Heart left ventricle (tissue), 16 donors: ENCODE measurements at regions not wholly inside any gene's neighbourhood (a gene's known extent, or its start where the extent isn't known, plus 50 kb on each side); places are given as distances from the start of the nearest gene placed in this dataset.

ENCODE experiments used
- ATAC-seq, 4 donors: fragments of 200-7000 bp; cut with Tn5 transposase; one replicate each; pipeline ENCODE4 v1.9.1; 2020 to 2022; ENCODE audit warnings: moderate library complexity in 4 of 4, mild to moderate bottlenecking in 3 of 4, moderate number of reproducible peaks in 1 of 4
- DNase-seq, 5 donors: peaks; one replicate each; pipeline ENCODE4 v3.0.0-alpha.2; 2020
- H3K27ac ChIP-seq, 12 donors: fragments of 200-600 bp; sonication (generic) in 4 of 12; one replicate each; pipeline versions ENCODE4 v1.5.0 to v1.8.0; 2016 to 2022; ENCODE audit warnings: mild to moderate bottlenecking in 2 of 12
- H3K27me3 ChIP-seq, 9 donors: fragments of 200-600 bp; sonication (generic) in 2 of 9; one replicate each; pipeline versions ENCODE4 v1.5.1 to v1.8.0; 2016 to 2022; ENCODE audit warnings: mild to moderate bottlenecking in 3 of 9
- H3K36me3 ChIP-seq, 9 donors: fragments of 200-600 bp; sonication (generic) in 2 of 9; one replicate each; pipeline versions ENCODE4 v1.5.0 to v1.8.0; 2018 to 2022; ENCODE audit warnings: mild to moderate bottlenecking in 2 of 9
- H3K4me1 ChIP-seq, 12 donors: fragments of 200-600 bp; sonication (generic) in 4 of 12; one replicate each; pipeline versions ENCODE4 v1.5.0 to v1.8.0; 2016 to 2022; ENCODE audit warnings: mild to moderate bottlenecking in 3 of 12
- H3K4me3 ChIP-seq, 12 donors: fragments of 200-600 bp; sonication (generic) in 4 of 12; one replicate each; pipeline versions ENCODE4 v1.5.0 to v1.8.0; 2017 to 2022; ENCODE audit warnings: mild to moderate bottlenecking in 9 of 12, moderate library complexity in 4 of 12
- H3K9me3 ChIP-seq, 12 donors: fragments of 200-600 bp; sonication (generic) in 4 of 12; one replicate each; pipeline versions ENCODE4 v1.5.0 to v1.8.0; 2016 to 2022; ENCODE audit warnings: mild to moderate bottlenecking in 1 of 12
- POLR2A ChIP-seq, 2 donors: fragments of 450-650 bp; IDR thresholded peaks; one replicate each; pipeline ENCODE4 v1.6.1; 2017; ENCODE audit warnings: antibody characterized with exemption in 2 of 2, mild to moderate bottlenecking in 2 of 2, moderate library complexity in 2 of 2
- WGBS, 4 donors: extraction: QIAGEN DNeasy Blood & Tissue Kit in 2 of 4; methylation state at CpG; one replicate each; pipeline versions ENCODE4 v1.1.5 to v1.1.7; 2013 to 2018; 5-methylcytosine and 5-hydroxymethylcytosine counted together
- intact Hi-C, 10 donors: fragments of 100-400 bp; cut with DNase I; formaldehyde crosslinking; loops; one replicate each; pipeline versions ENCODE4 v1.11.1 to v1.14.2; 2022
- TF ChIP-seq, protein P1 (sequence below), 12 donors: fragments of 200-600 bp; sonication (generic) in 4 of 12; IDR thresholded peaks; one replicate each; pipeline versions ENCODE4 v1.5.0 to v1.8.0; 2018 to 2022; ENCODE audit warnings: antibody characterized with exemption in 12 of 12, mild to moderate bottlenecking in 5 of 12
- donor health status: ischemic (EF 13 %, LVEDD 7.1; RV severe dilation, severe dysfunction).
- donor health status: healthy with polysubstance abuse.
- donor health status: DM: no; HTN: yes; CAD: no.
- donor health status: DM: no; HTN: no; CAD: no.
- donor health status: ischemic (EF 25% LVEDD 6.9; RV normal size, moderate dysfunction).
- donor health status: ischemic (EF 25% LVEDD 5.7; RV mildly dilated, moderate dysfunction).
- donor health status: healthy.
- donor health status: DM: yes; HTN: yes; CAD: no.
- donor health status: ischemic (EF 35%, LVEDD 5.7; RV mildly dilated, moderate dysfunction).
- donor health status: nonischemic (EF 11% LVEDD 7.7; RV severe dilation, severe dysfunction).
- donor health status: DM: yes; HTN: yes; CAD: no.
- donor health status: PGD.
- donor health status: ischemic (EF 29% LVEDD 5.4; RV normal size, mild dysfunction).
- donor health status: nonischemic (EF 23%, LVEDD 6.1; RV moderate dilation, normal function).

DNA sequence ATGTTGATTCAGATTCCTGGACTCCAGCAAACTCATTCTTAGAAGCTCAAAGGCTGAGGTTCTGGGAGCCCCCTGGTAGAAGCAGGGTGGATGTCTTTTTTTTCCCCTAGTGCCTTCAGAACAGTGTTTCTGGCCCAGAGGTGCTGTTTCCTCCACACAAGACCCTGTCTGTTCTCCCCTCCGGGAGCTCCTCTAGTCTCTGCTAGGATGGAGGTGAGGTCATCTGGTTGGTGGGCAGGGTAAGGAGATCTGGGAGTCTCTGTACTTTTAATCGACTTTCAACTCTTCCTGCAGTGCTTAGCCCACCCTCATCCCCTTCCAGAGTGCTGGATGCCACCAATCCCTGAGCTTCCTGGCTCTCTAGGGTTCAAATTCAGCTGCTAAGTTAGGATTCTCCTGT lies 192.0 kb downstream of the SH3BP4 start:
- Histone ChIP-seq H3K9me3 (no peaks in the 10 kb centered on the region), H3K27ac (no peak overlapping the region), H3K36me3 (no peaks in the 10 kb centered on the region), H3K4me3 (no peak overlapping the region), H3K4me1 (no peaks in the 10 kb centered on the region), H3K27me3 (peaks cover 0 to 12% (median 0%) of the 10 kb centered on the region in 9 donors)
- DNase-seq, result no peak
- TF ChIP-seq POLR2A (IDR thresholded peaks at IDR 0.05), result no peak
- TF ChIP-seq, protein P1, sequence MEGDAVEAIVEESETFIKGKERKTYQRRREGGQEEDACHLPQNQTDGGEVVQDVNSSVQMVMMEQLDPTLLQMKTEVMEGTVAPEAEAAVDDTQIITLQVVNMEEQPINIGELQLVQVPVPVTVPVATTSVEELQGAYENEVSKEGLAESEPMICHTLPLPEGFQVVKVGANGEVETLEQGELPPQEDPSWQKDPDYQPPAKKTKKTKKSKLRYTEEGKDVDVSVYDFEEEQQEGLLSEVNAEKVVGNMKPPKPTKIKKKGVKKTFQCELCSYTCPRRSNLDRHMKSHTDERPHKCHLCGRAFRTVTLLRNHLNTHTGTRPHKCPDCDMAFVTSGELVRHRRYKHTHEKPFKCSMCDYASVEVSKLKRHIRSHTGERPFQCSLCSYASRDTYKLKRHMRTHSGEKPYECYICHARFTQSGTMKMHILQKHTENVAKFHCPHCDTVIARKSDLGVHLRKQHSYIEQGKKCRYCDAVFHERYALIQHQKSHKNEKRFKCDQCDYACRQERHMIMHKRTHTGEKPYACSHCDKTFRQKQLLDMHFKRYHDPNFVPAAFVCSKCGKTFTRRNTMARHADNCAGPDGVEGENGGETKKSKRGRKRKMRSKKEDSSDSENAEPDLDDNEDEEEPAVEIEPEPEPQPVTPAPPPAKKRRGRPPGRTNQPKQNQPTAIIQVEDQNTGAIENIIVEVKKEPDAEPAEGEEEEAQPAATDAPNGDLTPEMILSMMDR (IDR thresholded peaks at IDR 0.05), result no peak
- WGBS, 4 donors, result 51 to 62% (median 54%) methylated on average over 2 of the region's 2 CpGs
- intact Hi-C loops, result no loop called here
- ATAC-seq, result no peak

GRCh38 chr2:235144291-235144690 lies 192.5 kb downstream of the SH3BP4 start:
- TF ChIP-seq, protein P1 (IDR thresholded peaks at IDR 0.05), result no peak
- no peak for TF ChIP-seq POLR2A (IDR thresholded peaks at IDR 0.05)
- no peak for ATAC-seq
- Histone ChIP-seq H3K4me3 (no peak overlapping the region), H3K27ac (no peak overlapping the region), H3K4me1 (no peaks in the 10 kb centered on the region), H3K27me3 (peaks cover 0 to 12% (median 0%) of the 10 kb centered on the region in 9 donors), H3K9me3 (no peaks in the 10 kb centered on the region), H3K36me3 (no peaks in the 10 kb centered on the region)
- WGBS, 4 donors, result 52 to 62% (median 55%) methylated on average over 4 of the region's 4 CpGs
- no peak for DNase-seq
- intact Hi-C loops, result no loop called here

DNA sequence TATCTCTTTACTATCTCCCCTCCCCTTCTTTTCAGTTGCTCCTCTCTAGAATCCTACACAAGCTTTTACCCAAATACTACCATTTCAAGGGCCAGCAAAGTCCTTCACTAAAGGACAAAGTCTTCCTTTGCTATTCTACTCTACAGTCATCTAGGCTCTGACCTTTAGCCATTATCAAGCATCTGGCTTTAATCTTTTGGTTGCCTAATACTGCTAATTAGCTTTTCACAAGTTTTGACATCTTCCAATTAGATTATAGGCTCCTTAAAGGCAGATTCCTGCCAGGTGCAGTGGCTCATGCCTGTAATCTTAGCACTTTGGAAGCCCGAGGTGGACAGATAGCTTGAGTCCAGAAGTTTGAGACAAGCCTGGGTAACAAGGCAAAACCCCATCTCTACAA lies 194.4 kb downstream of the SH3BP4 start:
- Histone ChIP-seq H3K4me3 (no peak overlapping the region), H3K9me3 (no peaks in the 10 kb centered on the region), H3K36me3 (no peaks in the 10 kb centered on the region), H3K27me3 (peaks cover 0 to 12% (median 0%) of the 10 kb centered on the region in 9 donors), H3K4me1 (no peaks in the 10 kb centered on the region), H3K27ac (no peak overlapping the region)
- intact Hi-C loops, result no loop called here
- DNase-seq (no peak), ATAC-seq (no peak)
- TF ChIP-seq, protein P1 (IDR thresholded peaks at IDR 0.05), result no peak
- no peak for TF ChIP-seq POLR2A (IDR thresholded peaks at IDR 0.05)
- 65 to 74% (median 67%) methylated on average over 1 of the region's 1 CpG for WGBS, 4 donors

- H3K27ac ChIP-seq, result no peak overlapping the region
- 85 to 91% (median 88%) methylated on average over 16 of the region's 16 CpGs for WGBS, 4 donors
- TF ChIP-seq, protein P1 (IDR thresholded peaks at IDR 0.05), result no peak
- no peak for TF ChIP-seq POLR2A (IDR thresholded peaks at IDR 0.05)
- intact Hi-C loops, result no loop called here
- H3K36me3 ChIP-seq, result no peaks in the 10 kb centered on the region
- H3K4me3 ChIP-seq, result no peak overlapping the region
- H3K9me3 ChIP-seq, result no peaks in the 10 kb centered on the region
- H3K4me1 ChIP-seq, result no peaks in the 10 kb centered on the region
- ATAC-seq (no peak), DNase-seq (no peak)
- peaks cover 0 to 12% (median 0%) of the 10 kb centered on the region in 9 donors for H3K27me3 ChIP-seq
Measured at GRCh38 chr2:235146871-235147565, 195.2 kb downstream of the SH3BP4 start.
